HFF-Myc (cell line): ENCODE measurements at regions not wholly inside any gene's neighbourhood (a gene's known extent, or its start where the extent isn't known, plus 50 kb on each side); places are given as distances from the start of the nearest gene placed in this dataset.

Source experiments
- DNase-seq: peaks from one replicate; pipeline ENCODE4 v3.0.0-alpha.2; 2011; ENCODE audit warnings: low read depth; ENCODE audit errors: extremely low read depth
- H3K4me3 ChIP-seq: replicated peaks from 2 replicates; pipeline ENCODE4 v1.5.1; 2011; ENCODE audit warnings: low read depth, mild to moderate bottlenecking, control low read depth, low read length
- TF ChIP-seq, protein P1 (sequence below): IDR thresholded peaks from 2 replicates; pipeline ENCODE4 v1.5.1; 2012; ENCODE audit warnings: mild to moderate bottlenecking, low read depth, low read length, control low read depth; ENCODE audit errors: missing control alignments

GRCh38 chr11:104795501-104796213, 102.6 kb downstream of the CASP12 start:
- DNase-seq = no peak
- H3K4me3 ChIP-seq = no peak overlapping the region
- TF ChIP-seq, protein P1, sequence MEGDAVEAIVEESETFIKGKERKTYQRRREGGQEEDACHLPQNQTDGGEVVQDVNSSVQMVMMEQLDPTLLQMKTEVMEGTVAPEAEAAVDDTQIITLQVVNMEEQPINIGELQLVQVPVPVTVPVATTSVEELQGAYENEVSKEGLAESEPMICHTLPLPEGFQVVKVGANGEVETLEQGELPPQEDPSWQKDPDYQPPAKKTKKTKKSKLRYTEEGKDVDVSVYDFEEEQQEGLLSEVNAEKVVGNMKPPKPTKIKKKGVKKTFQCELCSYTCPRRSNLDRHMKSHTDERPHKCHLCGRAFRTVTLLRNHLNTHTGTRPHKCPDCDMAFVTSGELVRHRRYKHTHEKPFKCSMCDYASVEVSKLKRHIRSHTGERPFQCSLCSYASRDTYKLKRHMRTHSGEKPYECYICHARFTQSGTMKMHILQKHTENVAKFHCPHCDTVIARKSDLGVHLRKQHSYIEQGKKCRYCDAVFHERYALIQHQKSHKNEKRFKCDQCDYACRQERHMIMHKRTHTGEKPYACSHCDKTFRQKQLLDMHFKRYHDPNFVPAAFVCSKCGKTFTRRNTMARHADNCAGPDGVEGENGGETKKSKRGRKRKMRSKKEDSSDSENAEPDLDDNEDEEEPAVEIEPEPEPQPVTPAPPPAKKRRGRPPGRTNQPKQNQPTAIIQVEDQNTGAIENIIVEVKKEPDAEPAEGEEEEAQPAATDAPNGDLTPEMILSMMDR = no peak

DNA sequence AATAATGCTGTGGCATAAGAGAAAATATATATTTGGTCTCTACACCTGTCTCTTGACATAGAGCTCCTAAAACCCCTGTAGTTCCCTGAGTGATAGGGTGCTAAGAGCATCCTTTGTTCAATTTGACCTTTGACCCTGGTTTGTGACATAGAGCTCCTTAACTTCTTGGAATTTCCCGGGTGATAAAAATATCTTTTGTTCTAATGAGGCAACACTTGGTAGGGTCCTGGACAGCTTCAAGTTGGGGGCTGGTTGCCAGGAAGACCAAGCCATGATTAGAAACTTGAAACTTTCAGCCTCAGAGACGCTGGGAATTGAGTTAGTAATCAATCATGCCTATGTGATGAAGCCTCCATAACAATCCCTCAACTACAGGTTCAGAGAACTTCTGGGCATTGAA, 105.4 kb downstream of the CASP12 start:
- TF ChIP-seq, protein P1 = no peak
- DNase-seq = no peak
- H3K4me3 ChIP-seq = no peak overlapping the region

GRCh38 chr11:104791896-104792295, 106.4 kb downstream of the CASP12 start:
- DNase-seq = no peak
- H3K4me3 ChIP-seq = no peak overlapping the region
- TF ChIP-seq, protein P1 = no peak

- no peak overlapping the region for H3K4me3 ChIP-seq
- TF ChIP-seq, protein P1 = no peak
- no peak for DNase-seq
These were observed 113.4 kb downstream of the CASP12 start for GRCh38 chr11:104784684-104785460.

DNA sequence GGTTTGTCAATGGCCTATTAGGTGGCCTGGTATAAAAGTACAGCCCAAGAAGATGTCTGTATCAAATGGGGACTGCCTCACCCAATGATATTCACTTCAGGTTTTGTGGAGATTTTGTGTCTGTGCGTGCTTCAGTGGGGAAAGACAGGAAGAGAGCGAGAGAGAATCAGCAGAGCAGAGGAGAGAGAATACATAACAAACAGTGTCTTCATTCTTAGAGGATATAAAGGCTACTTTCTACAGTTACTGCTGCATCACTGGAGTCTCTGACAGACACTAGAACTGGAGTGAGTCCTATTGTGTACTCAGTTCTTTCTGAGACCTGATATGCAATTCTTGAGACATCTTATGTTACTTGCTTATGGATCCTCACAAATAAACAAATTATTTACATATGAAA, 115.0 kb downstream of the CASP12 start:
- DNase-seq = no peak
- no peak overlapping the region for H3K4me3 ChIP-seq
- TF ChIP-seq, protein P1 = no peak

DNA sequence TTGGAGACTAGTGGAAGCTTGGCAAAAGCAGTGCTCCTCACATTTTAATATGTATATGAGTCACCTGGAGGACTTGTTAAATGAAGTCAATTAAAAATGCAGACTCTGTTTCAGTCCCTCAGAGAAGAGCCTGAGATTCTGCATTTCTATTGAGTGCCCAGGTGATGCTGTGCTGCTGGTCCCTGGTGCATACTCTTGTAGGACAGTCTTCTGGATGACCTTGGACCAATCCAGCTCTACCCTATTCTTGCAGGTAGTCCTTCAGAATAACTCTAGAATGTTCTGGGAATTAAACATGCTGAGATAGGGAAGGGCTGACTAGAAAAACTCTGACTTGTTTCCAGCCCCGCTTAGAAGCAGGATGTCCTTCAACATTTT, 115.9 kb downstream of the CASP12 start:
- no peak for DNase-seq
- H3K4me3 ChIP-seq = no peak overlapping the region
- TF ChIP-seq, protein P1 = no peak
